GM19395 (cell line): ENCODE measurements at regions not wholly inside any gene's neighbourhood (a gene's known extent, or its start where the extent isn't known, plus 50 kb on each side); places are given as distances from the start of the nearest gene placed in this dataset.

Source experiments
- ATAC-seq: cut with Tn5 transposase; IDR thresholded peaks from one replicate; pipeline ENCODE4 v1.9.1; 2021; ENCODE audit warnings: mild to moderate bottlenecking, moderate library complexity; ENCODE audit not compliant: unreplicated experiment

- ATAC-seq, result no peak
These were observed 399.2 kb downstream of the NLGN4X start for GRCh38 chrX:5829469-5829868.

GRCh38 chrX:5829060-5829459 is 399.6 kb downstream of the NLGN4X start:
- ATAC-seq, result no peak

- ATAC-seq, result no peak
These were observed 404.8 kb downstream of the NLGN4X start for GRCh38 chrX:5823903-5824302.

DNA sequence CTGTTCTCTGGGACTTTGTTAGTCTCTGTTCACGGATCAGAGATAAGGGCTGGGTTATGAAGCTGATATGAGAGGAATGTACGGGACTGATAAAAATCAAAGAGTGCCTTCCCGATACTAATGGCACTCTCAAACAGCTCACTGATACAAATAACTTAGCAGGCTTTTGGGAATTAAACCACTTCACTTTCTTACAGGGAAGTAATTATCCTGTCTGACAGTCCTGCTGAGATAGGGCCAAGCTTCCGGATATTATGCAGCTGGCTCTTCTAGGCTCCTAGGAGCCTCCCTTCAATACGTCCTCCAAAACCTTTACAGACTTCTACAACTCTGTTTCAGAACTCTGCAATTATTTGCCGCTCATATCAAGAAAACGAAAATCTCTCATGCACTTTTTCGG is 418.0 kb downstream of the NLGN4X start:
- ATAC-seq, result no peak

- no peak for ATAC-seq
These were observed 421.5 kb downstream of the NLGN4X start for GRCh38 chrX:5807181-5807580.

- no peak for ATAC-seq
These were observed 426.3 kb downstream of the NLGN4X start for GRCh38 chrX:5802391-5802790.

DNA sequence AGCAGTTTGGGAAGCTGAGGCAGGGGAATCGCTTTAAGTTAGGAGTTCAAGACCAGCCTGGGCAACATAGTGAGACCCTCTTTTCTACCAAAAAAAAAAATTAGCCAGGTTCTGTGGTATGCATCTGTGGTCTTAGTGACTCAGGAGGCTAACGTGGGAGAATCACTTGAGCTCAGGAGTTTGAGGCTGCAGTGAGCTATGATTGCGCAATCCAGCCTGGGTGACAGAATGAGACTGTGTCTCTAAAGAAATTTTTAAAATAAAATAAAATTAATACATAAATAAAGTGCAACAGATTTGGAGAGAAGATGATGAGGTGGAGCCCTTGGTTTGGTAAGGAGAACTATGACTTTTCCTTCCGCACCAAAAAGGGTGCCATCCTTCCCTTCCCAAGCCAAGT is 436.9 kb downstream of the NLGN4X start:
- no peak for ATAC-seq

- no peak for ATAC-seq
These were observed 439.8 kb downstream of the NLGN4X start for GRCh38 chrX:5788910-5789309.

DNA sequence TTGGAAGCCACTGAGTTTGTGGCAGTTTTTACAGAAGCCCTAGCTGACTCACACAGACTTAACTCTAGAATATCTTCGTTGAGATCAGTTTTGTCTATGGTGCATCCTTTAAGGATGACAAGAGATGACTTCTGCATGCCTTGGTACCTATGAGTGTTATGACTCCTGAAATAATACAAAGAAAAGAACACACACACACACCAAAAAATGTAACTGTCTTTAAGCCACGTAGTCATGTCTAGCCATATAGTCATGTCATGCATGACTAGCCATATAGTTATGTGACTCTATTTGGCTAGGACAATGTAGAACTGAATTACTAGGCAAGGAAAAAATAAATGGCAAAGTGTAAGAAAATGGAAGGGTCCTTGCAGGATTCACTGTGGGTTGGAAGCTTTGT is 447.8 kb downstream of the NLGN4X start:
- ATAC-seq, result no peak

DNA sequence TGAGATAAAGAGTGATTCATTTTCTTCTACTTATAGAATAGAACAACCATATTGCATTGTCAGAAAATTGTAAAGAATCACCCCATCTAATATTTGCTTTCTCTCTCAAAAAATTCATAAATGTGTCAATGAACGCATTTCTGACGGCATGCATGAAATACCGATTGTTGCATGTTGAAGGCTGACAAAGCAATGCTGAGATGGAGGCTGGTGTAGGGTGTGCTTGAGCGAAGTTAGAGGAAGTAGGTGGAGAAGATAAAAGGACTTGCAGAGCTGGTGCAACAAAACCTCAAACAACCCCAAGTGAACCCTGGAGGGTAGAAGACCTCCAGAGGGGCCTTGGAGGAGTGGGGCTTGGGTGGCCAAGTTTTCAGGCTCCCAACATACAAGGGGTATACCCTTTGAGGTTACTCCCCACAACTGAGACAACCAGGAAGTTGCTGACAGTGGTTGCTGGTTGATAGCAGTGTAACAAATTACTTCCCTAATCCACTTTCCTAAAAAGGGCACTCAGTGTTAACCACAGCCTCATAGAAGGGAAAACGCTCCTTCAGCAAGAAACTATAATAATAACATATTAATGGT is 452.7 kb downstream of the NLGN4X start:
- no peak for ATAC-seq

DNA sequence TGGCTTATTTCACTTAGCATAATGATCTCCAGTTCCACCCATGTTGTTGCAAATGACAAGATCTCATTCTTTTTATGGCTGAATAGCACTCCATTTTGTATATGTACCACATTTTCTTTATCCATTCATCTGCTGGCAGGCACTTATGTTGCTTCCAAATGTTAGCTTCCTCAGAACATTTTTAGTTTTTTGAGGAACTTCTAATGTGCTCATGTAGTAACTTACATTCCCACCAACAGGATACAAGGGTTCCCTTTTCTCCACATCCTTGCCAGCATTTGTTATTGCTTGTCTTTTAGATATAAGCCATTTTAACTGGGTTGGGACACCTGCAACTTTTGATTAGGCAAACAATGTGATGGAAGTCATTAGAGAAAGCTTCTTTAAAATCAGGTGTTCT is 454.2 kb downstream of the NLGN4X start:
- ATAC-seq, result no peak

DNA sequence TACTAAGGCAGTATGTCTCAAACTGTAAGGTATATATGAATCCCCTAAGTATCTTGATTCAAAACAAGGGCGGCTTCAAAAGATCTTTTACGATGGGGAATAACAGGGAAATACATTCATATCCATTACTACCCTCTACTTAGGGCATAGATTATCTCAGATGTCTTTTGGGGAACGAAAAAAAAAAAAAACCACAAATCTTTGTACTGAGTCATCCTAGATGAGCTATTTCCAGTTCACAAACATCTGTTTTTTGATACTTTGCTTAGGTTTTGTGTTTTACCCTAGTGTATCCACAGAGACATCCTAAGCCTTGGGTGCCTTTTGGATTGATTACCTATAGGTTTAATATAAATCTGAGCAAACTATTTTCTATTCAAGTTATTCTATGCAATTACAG is 457.2 kb downstream of the NLGN4X start:
- no peak for ATAC-seq

GRCh38 chrX:5756616-5757015 is 472.1 kb downstream of the NLGN4X start:
- ATAC-seq, result no peak

GRCh38 chrX:5753291-5753690 is 475.4 kb downstream of the NLGN4X start:
- ATAC-seq, result no peak

GRCh38 chrX:5752831-5753230 is 475.8 kb downstream of the NLGN4X start:
- no peak for ATAC-seq

DNA sequence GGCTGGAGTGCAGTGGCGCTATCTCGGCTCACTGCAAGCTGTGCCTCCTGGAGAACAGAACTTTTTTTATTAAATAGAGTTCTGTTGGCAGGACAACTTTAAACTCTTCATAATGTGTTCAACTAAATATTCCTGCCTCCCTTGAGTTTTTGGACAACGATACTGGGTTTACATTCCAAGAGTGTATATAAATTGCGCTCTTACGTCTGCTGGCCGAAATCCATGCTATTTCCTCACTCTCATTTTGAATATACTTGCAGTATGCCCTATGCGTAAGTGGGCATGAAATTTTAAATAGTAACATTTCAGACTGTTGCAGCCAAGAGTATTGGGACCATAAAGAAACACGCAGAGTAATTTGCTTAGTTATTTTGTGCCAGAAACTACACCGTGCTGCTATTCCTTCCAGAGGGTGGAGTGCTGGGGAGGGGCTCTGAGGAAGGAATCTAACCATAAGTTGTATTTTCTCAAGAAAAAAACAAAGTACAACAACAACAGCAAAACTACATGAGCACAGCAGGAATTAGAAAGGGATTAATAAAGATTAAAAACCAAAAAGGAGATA is 480.0 kb downstream of the NLGN4X start:
- no peak for ATAC-seq

- ATAC-seq, result no peak
These were observed 482.4 kb downstream of the NLGN4X start for GRCh38 chrX:5746231-5746630.

DNA sequence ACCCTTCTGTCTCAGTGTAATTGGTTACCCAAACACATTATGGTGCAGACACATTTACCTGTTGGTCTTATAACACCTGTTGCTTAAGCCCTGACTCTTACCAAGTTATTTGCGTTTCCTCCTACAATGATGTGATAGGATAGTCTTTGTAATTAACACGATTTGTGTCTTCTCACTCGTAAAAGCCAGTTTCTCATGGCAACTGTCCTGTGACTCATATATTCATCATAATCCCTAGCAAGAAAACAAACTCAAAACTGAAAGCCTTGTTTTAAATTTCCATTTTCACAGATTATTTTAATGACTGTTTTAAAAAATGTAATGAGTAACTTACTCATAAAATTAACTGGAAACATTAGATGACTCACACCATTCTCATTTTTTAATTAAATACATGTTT is 495.2 kb downstream of the NLGN4X start:
- ATAC-seq, result no peak

- no peak for ATAC-seq
These were observed 498.1 kb downstream of the NLGN4X start for GRCh38 chrX:5730556-5730955.

GRCh38 chrX:5726224-5726623 is 502.4 kb downstream of the NLGN4X start:
- ATAC-seq, result no peak

DNA sequence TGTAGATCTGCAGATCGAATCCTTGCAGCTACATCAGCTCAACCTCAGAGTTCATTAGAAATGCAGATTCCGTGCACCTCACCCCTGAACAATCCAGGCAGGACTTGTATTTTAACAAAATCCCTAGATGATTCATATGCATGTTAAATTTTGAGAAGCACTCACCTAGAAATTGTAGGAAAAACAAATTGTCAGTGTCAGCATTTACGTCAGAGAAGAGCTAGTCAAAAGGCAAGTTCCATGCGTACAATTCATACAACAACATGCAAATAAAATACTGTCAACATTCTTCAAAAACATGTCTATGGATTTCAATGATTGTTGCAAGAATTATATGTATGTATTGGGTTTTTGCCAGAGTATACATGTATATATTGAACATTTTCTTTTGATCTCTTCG is 504.5 kb downstream of the NLGN4X start:
- no peak for ATAC-seq

DNA sequence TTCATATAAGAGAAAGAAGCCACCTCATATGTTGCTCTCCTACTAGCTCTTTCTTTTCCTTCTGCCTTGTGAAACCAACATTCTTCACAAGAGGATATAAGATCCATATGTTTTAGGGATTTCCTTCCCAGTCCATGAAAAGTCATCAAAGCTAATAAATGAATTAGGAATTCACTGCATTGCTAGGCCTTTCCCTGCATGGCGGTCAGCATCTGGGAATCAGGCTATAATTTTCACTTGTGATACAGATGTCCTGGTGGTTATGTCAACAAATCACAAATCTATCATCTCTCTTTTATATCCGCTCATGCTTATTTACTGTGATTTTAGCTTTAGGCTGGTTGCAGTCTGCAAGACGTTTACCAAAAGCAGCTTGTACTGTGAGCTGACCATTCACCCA is 510.0 kb downstream of the NLGN4X start:
- no peak for ATAC-seq

GRCh38 chrX:5716666-5717065 is 512.0 kb downstream of the NLGN4X start:
- no peak for ATAC-seq
